ENCODE measurements at regions not wholly inside any gene's neighbourhood (a gene's known extent, or its start where the extent isn't known, plus 50 kb on each side); places are given as distances from the start of the nearest gene placed in this dataset.

GRCh38 chr2:121049950-121050585, 234.9 kb downstream of the TFCP2L1 start:
- TF ChIP-seq, protein P1, sequence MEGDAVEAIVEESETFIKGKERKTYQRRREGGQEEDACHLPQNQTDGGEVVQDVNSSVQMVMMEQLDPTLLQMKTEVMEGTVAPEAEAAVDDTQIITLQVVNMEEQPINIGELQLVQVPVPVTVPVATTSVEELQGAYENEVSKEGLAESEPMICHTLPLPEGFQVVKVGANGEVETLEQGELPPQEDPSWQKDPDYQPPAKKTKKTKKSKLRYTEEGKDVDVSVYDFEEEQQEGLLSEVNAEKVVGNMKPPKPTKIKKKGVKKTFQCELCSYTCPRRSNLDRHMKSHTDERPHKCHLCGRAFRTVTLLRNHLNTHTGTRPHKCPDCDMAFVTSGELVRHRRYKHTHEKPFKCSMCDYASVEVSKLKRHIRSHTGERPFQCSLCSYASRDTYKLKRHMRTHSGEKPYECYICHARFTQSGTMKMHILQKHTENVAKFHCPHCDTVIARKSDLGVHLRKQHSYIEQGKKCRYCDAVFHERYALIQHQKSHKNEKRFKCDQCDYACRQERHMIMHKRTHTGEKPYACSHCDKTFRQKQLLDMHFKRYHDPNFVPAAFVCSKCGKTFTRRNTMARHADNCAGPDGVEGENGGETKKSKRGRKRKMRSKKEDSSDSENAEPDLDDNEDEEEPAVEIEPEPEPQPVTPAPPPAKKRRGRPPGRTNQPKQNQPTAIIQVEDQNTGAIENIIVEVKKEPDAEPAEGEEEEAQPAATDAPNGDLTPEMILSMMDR (IDR thresholded peaks at IDR 0.05; ENCODE audit: extremely low read depth in 1 of 2, insufficient read depth in 1 of 2, low read depth in 1 of 2, low read length in 2 of 2), result no peak
- TF ChIP-seq POLR2A (IDR thresholded peaks at IDR 0.05; ENCODE audit: low read depth, low read length), result no peak
